ENCODE measurements at regions not wholly inside any gene's neighbourhood (a gene's known extent, or its start where the extent isn't known, plus 50 kb on each side); places are given as distances from the start of the nearest gene placed in this dataset.

DNA sequence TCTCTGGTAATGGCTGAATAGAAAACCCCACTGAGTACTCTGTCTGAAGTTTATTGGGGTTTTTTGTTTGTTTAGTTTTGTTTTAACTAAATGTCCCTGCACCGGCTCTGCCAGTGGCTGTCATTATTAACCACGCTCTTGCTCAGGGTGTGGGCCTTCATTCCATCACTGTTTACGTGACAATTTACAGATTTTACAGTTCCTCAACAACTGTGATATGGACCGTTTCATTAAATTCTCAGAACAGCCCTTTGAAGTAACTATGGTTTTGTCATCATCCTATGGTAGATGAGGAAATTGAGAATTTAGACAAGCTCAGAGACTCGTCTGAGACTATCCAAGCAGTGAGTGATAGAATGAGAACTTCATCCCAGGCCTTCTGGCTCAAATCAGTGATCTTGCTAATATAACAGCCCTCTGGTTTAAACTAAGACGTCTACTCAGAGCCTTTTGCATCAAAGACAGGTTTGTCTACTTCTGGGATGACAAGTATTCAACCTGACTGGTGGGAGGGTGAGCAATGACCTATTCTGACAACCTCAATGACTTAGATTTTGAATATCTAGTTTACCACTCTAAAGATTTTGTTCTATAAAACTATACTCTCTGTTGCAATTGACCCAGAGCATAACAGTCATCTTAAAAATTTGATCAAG is 77.3 kb upstream of the MAP3K1 start:
- DNase-seq, result no peak
- intact Hi-C loops (cut with micrococcal nuclease), result loop anchor here (2.0 kb wide), 1 partner anchor 27 kb away; no protein-coding TSS in a partner anchor
- CTCF ChIA-PET, result interaction anchor here (2.2 kb wide), 1 partner anchor 467 kb away, joined by 8 read pairs; no protein-coding TSS in a partner anchor
- Mint-ChIP-seq H3K27me3 (no peaks in the 10 kb centered on the region), H3K36me3 (ENCODE audit: low read depth) (no peaks in the 10 kb centered on the region), H3K27ac (peak overlapping the region; percentile 83), H3K9me3 (no peaks in the 10 kb centered on the region), H3K4me3 (no peak overlapping the region), H3K4me1 (peaks cover 59% of the 10 kb centered on the region)
- POLR2A ChIA-PET, result interaction anchor here (1.8 kb wide), 1 partner anchor 11 kb away, joined by 7 read pairs; no protein-coding TSS in a partner anchor
- no peak for TF ChIP-seq CTCF (IDR thresholded peaks at IDR 0.05)
- peak; percentile 19 for ATAC-seq (ENCODE audit: low read depth)

DNA sequence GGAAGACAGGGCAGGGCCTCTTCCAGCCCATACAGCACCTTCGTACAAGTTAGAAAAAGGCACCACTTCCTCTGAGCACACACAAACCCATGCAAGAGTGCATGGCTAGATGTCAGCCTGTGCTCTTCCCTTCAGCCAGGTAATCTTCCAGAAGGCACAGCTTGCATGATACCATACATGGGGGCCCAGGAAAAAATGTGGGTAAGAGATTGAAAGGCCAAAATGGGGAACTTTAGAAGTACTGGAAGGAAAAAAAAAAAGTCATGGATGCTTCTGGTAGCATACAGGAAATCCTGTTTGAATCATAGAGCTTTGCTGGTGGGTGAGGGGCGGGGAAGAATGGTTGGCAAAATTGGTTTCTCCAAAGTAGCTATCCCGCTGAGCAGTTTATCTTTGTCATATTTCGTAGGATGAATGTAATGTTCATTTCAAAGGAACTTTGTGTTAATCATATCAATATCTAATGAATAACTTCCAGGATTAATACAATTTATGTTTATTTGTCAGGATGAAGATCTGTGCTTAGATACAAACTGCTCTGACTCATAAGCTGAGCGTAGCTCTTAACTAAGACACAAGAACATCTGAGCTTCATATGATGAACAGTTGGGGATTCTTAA is 78.2 kb upstream of the MAP3K1 start:
- peak overlapping the region; percentile 83 for H3K27ac Mint-ChIP-seq
- H3K9me3 Mint-ChIP-seq, result no peaks in the 10 kb centered on the region
- peak overlapping the region; percentile 25 for H3K4me3 Mint-ChIP-seq
- peaks cover 62% of the 10 kb centered on the region for H3K4me1 Mint-ChIP-seq
- no peaks in the 10 kb centered on the region for H3K36me3 Mint-ChIP-seq (ENCODE audit: low read depth)
- H3K27me3 Mint-ChIP-seq, result no peaks in the 10 kb centered on the region
- peak; percentile 29 for ATAC-seq (ENCODE audit: low read depth)
- TF ChIP-seq CTCF (IDR thresholded peaks at IDR 0.05), result no peak
- intact Hi-C loops (cut with micrococcal nuclease), result loop anchor here (2.0 kb wide), 1 partner anchor 28 kb away; no protein-coding TSS in a partner anchor
- ChIA-PET POLR2A (interaction anchor here (0.7 to 2.5 kb wide), 10 partner anchors 10 to 436 kb away, joined by 3 to 10 read pairs (median 4); partner anchors contain the start of gene GPBP1), CTCF (interaction anchor here (0.9 to 2.2 kb wide), 3 partner anchors 10 to 466 kb away, joined by 3 to 8 read pairs (median 3); no protein-coding TSS in a partner anchor)
- DNase-seq, result no peak

- no peak for DNase-seq
- Mint-ChIP-seq H3K27me3 (no peaks in the 10 kb centered on the region), H3K9me3 (no peaks in the 10 kb centered on the region), H3K4me1 (peaks cover 70% of the 10 kb centered on the region), H3K4me3 (peak overlapping the region; percentile 25), H3K27ac (peak overlapping the region; percentile 83), H3K36me3 (ENCODE audit: low read depth) (no peaks in the 10 kb centered on the region)
- peak; percentile 38 for ATAC-seq (ENCODE audit: low read depth)
- ChIA-PET POLR2A (interaction anchor here (0.7 to 2.5 kb wide), 12 partner anchors 9 to 437 kb away, joined by 3 to 10 read pairs (median 4); partner anchors contain the start of gene GPBP1), CTCF (interaction anchor here (0.9 to 2.2 kb wide), 4 partner anchors 9 to 465 kb away, joined by 3 to 8 read pairs (median 5); no protein-coding TSS in a partner anchor)
- intact Hi-C loops (cut with micrococcal nuclease), result loop anchor here (1.0 to 2.0 kb wide), 4 partner anchors 8 to 49 kb away; no protein-coding TSS in a partner anchor
- no peak for TF ChIP-seq CTCF (IDR thresholded peaks at IDR 0.05)
These were observed 79.3 kb upstream of the MAP3K1 start for GRCh38 chr5:56735849-56736641.

DNA sequence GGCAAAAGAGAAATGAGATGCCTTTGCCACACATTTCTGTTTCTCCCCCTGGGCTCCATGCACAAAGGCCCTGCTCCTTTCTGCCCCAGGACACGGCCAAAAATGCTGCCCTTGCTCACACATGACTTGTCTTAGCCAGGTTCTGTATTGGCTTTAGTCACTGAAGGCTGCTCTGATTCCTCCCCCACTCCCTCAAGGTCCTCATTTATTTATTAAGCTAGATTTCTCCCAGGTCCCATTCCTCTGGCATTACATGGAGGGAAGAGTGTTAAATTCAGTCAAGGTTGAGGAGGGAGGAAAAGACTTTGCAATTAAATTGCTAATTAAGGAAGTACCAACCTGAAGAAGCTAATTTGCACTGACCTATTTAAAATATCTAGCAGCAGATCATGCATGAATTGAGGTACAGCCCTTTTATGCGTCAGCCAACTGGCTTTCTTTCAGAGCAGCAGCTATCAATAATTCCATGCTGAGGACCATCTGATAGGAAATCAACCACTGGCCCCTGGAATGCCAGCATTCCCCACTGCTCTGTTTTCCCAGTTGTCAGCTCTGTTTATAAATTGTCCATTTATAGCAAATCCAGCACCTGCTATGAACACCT is 81.2 kb upstream of the MAP3K1 start:
- H3K4me1 Mint-ChIP-seq, result peaks cover 87% of the 10 kb centered on the region
- intact Hi-C loops (cut with micrococcal nuclease), result loop anchor here (1.0 to 5.0 kb wide), 6 partner anchors 15 to 462 kb away; no protein-coding TSS in a partner anchor
- peak overlapping the region; percentile 61 for H3K4me3 Mint-ChIP-seq

More for the DNA sequence above, 81.2 kb upstream of the MAP3K1 start:
- DNase-seq (no peak), ATAC-seq (ENCODE audit: low read depth) (no peak)
- H3K36me3 Mint-ChIP-seq (ENCODE audit: low read depth), result no peaks in the 10 kb centered on the region
- peak overlapping the region; percentile 77 for H3K27ac Mint-ChIP-seq
- no peaks in the 10 kb centered on the region for H3K27me3 Mint-ChIP-seq
- H3K9me3 Mint-ChIP-seq, result no peaks in the 10 kb centered on the region
- TF ChIP-seq CTCF (IDR thresholded peaks at IDR 0.05), result no peak
- ChIA-PET CTCF (interaction anchor here (1.0 to 2.0 kb wide), 2 partner anchors 10 to 64 kb away, joined by 4 to 6 read pairs; no protein-coding TSS in a partner anchor), POLR2A (interaction anchor here (1.1 to 1.5 kb wide), 4 partner anchors 30 to 81 kb away, joined by 3 to 11 read pairs (median 6); partner anchors contain the start of gene MAP3K1)

Data from activated B cell treated with CpG ODN at 0.5 μM for 24 hours (primary cell).